GM21423 (cell line): ENCODE measurements at regions not wholly inside any gene's neighbourhood (a gene's known extent, or its start where the extent isn't known, plus 50 kb on each side); places are given as distances from the start of the nearest gene placed in this dataset.

Source experiments
- ATAC-seq: cut with Tn5 transposase; IDR thresholded peaks from one replicate; pipeline ENCODE4 v1.9.1; 2021; ENCODE audit warnings: mild to moderate bottlenecking, moderate library complexity; ENCODE audit not compliant: unreplicated experiment

DNA sequence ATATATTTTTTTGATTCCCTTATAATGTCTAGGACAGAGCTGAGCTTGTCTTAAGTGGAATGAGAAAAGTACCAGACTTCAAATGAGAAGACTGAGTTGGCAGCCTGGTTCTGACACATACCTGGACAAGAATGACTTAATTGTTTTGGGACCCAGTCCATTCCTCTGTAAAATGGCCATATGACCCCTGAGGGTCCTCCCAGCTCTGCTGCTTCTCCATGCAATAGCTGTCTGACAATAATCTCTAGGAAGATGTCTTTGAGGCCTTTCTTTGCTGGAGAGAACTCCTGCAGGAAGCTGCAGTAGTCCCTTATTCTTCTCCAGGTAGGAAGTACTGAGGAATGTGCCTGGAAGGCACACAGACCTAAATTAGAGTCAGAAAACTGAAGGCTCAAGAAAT is 55.9 kb upstream of the SLIT3 start:
- no peak for ATAC-seq

- ATAC-seq = no peak
Measured at GRCh38 chr5:169356181-169356580, 55.2 kb upstream of the SLIT3 start.

DNA sequence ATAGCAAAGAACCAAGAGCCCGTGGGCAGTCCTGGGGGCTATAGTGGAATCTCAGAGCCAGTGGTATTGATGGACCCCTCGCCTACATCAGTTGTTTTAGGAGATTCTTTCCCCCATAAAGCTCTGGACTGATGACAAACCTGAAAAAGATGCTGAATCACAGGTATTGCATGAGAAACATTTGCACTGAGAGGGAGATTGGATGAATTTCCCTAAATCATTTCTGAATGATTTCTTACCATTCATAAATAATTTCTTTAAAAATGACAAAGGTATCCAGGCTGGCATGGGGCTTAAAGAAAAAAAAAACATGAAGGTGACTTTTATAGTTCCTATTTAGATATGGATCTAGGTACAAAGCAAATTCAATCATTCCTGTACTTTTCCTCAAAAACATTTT is 54.0 kb upstream of the SLIT3 start:
- ATAC-seq = no peak

DNA sequence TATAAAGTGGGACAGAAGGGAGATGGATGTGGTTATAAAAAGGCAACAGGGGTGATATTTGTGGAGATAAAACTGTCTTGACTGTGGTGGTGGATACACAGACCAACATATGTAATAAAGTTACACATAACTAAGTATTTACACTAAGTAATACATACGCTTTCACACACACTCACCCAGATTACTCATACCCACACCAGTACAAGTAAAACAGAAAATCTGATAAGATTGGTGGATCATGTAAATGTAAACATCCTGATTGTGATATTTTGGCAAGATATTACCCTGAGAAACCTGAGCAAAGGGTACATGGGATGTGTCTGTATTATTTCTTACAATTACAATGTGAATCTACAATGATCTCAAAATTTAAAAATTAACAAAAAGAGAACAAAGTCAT is 53.3 kb upstream of the SLIT3 start:
- no peak for ATAC-seq

DNA sequence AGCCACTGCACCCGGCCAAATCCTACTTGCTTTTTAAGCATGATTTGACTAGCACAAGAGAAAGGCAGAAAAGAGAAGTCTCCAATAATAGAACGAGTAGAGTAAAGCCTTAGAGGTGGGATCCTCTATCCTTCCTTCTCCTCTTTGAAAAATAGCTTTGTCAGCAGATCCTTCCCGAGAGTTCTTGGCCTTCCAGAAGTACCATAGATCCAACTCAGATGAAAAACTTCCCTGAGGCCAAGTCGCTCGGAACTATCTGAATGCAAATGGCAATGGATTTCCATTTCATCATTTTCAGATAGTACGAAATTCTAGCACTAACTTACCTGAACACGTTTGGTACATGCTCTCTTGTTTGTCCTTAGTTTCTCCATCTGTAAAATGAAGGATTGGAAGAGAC is 52.0 kb upstream of the SLIT3 start:
- no peak for ATAC-seq

GRCh38 chr5:169351721-169352120 is 50.8 kb upstream of the SLIT3 start:
- no peak for ATAC-seq

GRCh38 chr5:169350759-169351240 is 49.9 kb upstream of the SLIT3 start:
- no peak for ATAC-seq
